DMS79 treated with DMSO at 0.1 percent for 48 hours (cell line): ENCODE measurements at regions not wholly inside any gene's neighbourhood (a gene's known extent, or its start where the extent isn't known, plus 50 kb on each side); places are given as distances from the start of the nearest gene placed in this dataset.
"Not testable (repeated sequence)": the region's sequence is repeated elsewhere in the genome, so short reads cannot be mapped to it uniquely, and the experiment has no call there.

Experiments used
- DNase-seq: peaks from one replicate; lab custom pipeline; 2025; lab: John Stamatoyannopoulos, UW

- no peak for DNase-seq
These were observed 125.7 kb downstream of the ZNF608 start for GRCh38 chr5:124620743-124621142.

GRCh38 chr5:124619121-124619520 lies 127.3 kb downstream of the ZNF608 start:
- DNase-seq, result no peak

DNA sequence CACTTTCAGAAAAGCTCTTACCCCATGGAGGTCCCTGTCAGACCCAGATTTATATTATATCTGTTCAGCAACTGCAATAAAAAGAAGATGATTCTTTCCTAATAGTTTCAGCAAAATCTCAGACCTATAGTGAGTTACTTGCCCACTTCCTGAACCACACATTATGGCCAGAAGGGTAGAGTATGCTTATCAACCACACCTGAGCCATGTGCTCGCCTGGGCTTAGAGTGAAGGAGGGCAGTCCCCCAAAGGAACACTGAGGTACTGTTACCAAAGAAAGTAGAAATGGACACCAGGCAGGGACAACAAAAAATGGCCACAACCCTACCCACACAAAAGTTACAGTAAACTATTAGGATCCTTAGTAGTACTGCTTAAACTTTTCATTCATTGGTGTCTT lies 128.7 kb downstream of the ZNF608 start:
- DNase-seq, result no peak

DNA sequence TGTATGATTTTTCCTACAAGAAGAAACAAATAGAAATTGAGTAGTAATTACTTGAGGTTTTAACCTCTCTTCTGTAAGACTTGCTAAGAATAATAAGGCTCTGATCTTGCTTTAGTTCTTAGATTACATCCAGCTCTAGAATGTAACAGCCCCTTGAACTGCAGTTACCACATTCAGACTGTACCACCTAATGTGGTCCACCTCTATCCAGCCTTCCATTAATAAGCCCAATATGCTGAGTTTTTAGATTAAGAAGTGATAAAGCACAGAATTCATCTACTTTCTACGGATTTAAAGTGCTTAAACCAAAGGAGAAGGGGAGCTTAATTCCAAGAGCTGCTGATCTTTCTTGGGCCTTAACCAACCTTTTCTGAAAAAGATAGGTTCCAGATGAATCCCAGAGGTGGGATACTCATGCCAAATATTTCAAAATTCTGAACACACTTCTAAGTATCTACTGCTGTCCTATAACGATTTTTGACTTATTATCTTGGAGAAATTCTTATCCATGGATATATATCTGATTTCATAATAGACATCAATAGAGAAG lies 131.5 kb downstream of the ZNF608 start:
- no peak for DNase-seq

DNA sequence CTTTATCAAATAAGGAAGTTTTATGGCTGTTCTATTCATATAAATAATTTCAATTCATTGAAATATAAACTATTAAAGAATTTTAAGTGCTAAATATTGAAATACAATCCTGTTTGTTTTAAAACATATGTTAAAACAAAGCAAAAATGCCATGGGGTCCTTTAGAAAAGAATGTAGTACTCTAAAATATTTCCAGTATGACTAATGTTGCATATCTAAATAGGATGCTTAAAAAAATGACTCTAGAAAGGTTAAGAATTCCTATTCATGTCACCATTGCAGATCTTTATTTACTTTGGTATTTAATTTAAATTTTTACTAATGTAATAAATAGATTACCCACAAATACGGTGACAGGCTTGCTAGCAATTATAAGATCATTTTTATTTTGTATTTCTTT lies 132.3 kb downstream of the ZNF608 start:
- no peak for DNase-seq

GRCh38 chr5:124613273-124613953 lies 133.0 kb downstream of the ZNF608 start:
- no peak for DNase-seq

GRCh38 chr5:124612023-124612422 lies 134.4 kb downstream of the ZNF608 start:
- DNase-seq, result no peak

GRCh38 chr5:124611262-124611661 lies 135.2 kb downstream of the ZNF608 start:
- DNase-seq, result not testable (repeated sequence)

DNA sequence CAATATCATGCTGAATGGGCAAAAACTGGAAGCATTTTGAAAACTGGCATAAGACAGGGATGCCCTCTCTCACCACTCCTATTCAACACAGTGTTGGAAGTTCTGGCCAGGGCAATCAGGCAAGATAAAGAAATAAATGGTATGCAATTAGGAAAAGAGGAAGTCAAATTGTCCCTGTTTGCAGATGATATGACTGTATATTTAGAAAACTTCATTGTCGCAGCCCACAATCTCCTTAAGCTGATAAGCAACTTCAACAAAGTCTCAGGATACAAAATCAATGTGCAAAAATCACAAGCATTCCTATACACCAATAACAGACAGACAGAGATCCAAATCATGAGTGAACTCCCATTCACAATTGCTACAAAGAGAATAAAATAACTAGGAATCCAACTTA lies 136.8 kb downstream of the ZNF608 start:
- DNase-seq, result not testable (repeated sequence)

DNA sequence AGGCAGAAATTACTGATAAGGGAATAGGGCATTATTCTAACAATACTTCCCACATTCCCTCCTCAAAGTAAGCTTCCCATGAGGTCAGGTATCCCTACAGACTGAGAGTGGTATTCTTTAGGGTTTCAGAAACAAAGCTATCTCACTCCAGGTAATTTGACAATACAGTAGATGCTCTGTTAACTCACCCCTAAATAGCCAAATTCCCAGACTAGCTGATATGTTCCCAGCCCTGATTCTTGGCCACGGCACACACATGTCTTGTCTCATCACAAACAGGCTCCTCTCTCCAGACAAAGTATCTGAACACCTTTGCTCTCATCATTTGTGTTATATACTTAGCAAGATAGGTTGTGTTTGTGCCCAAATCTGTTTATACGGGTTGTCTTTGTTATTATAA lies 139.9 kb downstream of the ZNF608 start:
- no peak for DNase-seq

GRCh38 chr5:124606093-124606492 lies 140.3 kb downstream of the ZNF608 start:
- DNase-seq, result no peak

- DNase-seq, result no peak
These were observed 140.9 kb downstream of the ZNF608 start for GRCh38 chr5:124605541-124605940.

DNA sequence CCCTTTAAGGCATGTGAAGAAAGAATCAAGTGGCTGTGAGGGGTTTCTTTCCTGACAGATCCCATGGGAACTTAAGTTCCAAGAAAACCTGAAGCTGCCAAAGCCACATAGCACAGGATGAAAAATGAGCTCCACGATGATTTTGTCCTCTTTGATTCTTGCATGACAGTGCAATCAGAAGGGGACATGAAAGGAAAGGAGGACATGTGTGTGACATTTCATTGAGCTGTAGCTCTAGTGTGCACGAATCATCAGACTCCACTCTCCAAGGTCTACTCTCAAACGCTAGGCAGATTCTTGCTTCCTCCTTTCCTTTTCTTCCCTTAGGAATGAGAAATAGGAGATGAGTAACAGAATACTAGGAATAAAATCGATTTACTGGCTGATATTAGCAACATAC lies 142.0 kb downstream of the ZNF608 start:
- DNase-seq, result no peak

DNA sequence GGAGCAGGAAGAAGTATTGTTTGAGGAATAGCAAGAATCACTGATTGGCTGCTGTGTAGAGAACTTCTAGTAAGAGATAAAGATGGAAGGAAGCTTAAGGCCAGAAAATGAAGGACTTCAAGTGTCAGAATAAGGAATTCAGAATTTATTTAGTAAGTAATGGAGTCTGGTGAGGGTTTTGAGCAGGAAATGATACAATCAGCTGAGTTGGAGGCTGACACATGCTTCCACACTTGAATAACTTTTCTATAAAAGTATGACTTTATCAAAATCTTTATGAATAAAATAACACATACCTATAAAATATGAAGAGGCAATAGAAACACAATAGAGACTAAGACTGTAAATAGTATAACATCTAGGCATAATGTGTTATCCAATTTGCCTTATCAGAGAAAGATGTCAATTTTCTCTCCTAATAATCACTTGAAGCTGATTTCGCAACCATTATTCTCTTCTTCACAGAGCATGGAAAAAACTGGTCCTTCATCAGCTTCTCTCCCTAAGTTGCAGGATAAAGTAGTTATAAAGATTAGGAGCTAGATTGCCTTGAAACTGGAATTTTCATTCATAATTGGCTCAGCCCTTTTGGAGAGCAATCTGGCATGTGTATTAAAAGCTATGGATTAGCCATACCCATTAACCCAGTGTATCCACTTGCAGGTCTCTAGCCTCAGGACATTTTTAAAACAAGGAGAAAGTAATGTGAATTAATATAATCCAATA lies 143.4 kb downstream of the ZNF608 start:
- peak; percentile 7 for DNase-seq

GRCh38 chr5:124599028-124599973 lies 147.1 kb downstream of the ZNF608 start:
- DNase-seq, result no peak

- no peak for DNase-seq
These were observed 149.6 kb downstream of the ZNF608 start for GRCh38 chr5:124596595-124597421.

DNA sequence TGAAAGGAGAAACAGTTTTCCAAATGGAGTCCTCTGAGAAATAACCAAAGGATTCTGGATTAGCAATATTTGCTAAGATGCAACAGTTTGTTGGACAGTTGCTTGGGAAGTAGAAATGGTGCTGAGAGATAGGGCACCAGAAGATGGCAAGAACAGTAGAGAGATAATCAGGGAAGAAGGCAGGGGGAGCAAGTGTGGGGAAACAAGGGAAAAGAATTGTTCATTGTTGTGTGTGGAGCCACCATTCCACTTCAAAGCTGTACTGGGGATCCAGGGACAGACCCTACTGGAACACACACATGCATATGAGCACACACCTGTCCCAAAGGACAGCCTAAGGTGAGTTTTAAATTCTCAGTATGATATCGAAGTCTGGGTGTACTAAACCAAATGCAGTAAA lies 152.5 kb downstream of the ZNF608 start:
- DNase-seq, result no peak

DNA sequence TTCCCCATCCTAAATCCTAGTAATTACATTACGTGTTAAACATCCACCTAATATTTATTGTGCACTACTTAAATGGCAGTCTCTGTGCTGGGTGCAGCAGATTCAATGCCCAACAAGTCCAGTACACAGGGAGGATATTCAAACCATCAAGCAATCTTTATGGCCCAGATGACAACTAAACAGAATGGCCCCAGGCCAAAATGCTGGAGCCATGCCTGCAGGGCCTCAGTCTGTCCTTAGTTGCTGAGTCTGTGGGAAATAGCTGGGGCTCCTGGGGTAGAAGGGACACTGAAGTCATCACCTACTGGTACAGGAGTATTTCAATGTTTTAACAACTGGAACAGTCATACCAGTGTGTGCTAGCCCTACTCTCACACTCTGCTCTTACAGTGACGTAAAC lies 153.5 kb downstream of the ZNF608 start:
- no peak for DNase-seq

- DNase-seq, result no peak
These were observed 154.9 kb downstream of the ZNF608 start for GRCh38 chr5:124591583-124591982.

DNA sequence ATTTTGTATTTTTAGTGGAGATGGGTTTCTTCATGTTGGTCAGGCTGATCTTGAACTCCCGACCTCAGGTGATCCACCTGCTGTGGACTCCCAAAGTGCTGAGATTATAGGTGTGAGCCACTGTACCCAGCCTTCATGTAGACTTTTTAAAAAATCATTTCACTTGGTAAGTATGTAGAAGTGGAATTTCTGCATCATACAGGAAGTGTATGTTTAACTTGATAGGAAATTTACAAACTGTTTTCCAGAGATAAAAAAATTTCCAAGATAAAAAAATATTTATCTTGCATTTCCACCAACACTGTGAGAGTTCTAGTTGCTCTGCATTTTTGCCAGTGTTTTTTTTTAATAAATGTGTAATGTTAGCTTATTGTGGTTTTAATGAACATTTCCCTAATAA lies 155.8 kb downstream of the ZNF608 start:
- no peak for DNase-seq

GRCh38 chr5:124587280-124587679 lies 159.2 kb downstream of the ZNF608 start:
- DNase-seq, result no peak
